Activated T-helper 2 cell treated with anti-CD3 and anti-CD28 coated beads, Interferon-gamma antibody, Interleukin-2, Interleukin-4, amounts not matched to agents 10 μg/mL and 5 μg/mL and 100 μg/mL, durations not matched to agents 14 hours and 24 hours and 36 hours (primary cell): ENCODE measurements at regions not wholly inside any gene's neighbourhood (a gene's known extent, or its start where the extent isn't known, plus 50 kb on each side); places are given as distances from the start of the nearest gene placed in this dataset.
"Not testable (repeated sequence)": the region's sequence is repeated elsewhere in the genome, so short reads cannot be mapped to it uniquely, and the experiment has no call there.

ENCODE experiments used
- DNase-seq: peaks from one replicate; pipeline ENCODE4 v3.0.0; 2021; ENCODE audit warnings: low spot score
- H3K27ac Mint-ChIP-seq: one replicate; pipeline ENCODE4 v1.8.0; 2021; ENCODE audit warnings: mixed read lengths
- H3K27me3 Mint-ChIP-seq: one replicate; pipeline ENCODE4 v1.8.0; 2021; ENCODE audit warnings: low read depth, mixed read lengths
- H3K36me3 Mint-ChIP-seq: one replicate; pipeline ENCODE4 v1.8.0; 2021; ENCODE audit warnings: low read depth, mixed read lengths
- H3K4me1 Mint-ChIP-seq: one replicate; pipeline ENCODE4 v1.8.0; 2021; ENCODE audit warnings: low read depth, mixed read lengths
- H3K4me3 Mint-ChIP-seq: one replicate; pipeline ENCODE4 v1.8.0; 2021; ENCODE audit warnings: low read depth, mild to moderate bottlenecking, moderate library complexity, mixed read lengths
- H3K9me3 Mint-ChIP-seq: one replicate; pipeline ENCODE4 v1.8.0; 2021; ENCODE audit warnings: mixed read lengths
- intact Hi-C: fragments of 100-400 bp; cut with micrococcal nuclease; formaldehyde crosslinking; loops from one replicate; pipeline ENCODE4 v1.15.1; 2023

GRCh38 chr2:128607440-128607839, 288.8 kb upstream of the HS6ST1 start:
- no peaks in the 10 kb centered on the region for H3K36me3 Mint-ChIP-seq
- no peaks in the 10 kb centered on the region for H3K4me1 Mint-ChIP-seq
- H3K27ac Mint-ChIP-seq, result no peak overlapping the region
- H3K4me3 Mint-ChIP-seq, result no peak overlapping the region
- intact Hi-C loops, result no loop called here
- H3K9me3 Mint-ChIP-seq, result no peaks in the 10 kb centered on the region
- peaks cover 2% of the 10 kb centered on the region for H3K27me3 Mint-ChIP-seq
- no peak for DNase-seq

GRCh38 chr2:128607911-128608506, 289.3 kb upstream of the HS6ST1 start:
- no peaks in the 10 kb centered on the region for H3K4me1 Mint-ChIP-seq
- intact Hi-C loops, result no loop called here
- no peak for DNase-seq

GRCh38 chr2:128608921-128609880, 290.5 kb upstream of the HS6ST1 start:
- Mint-ChIP-seq H3K4me3 (no peak overlapping the region), H3K27me3 (peaks cover 6% of the 10 kb centered on the region), H3K27ac (no peak overlapping the region), H3K36me3 (no peaks in the 10 kb centered on the region), H3K4me1 (no peaks in the 10 kb centered on the region), H3K9me3 (no peaks in the 10 kb centered on the region)
- intact Hi-C loops, result no loop called here
- DNase-seq, result no peak

More at GRCh38 chr2:128607911-128608506, 289.3 kb upstream of the HS6ST1 start:
- Mint-ChIP-seq H3K27me3 (peaks cover 6% of the 10 kb centered on the region), H3K27ac (no peak overlapping the region), H3K36me3 (no peaks in the 10 kb centered on the region), H3K9me3 (no peaks in the 10 kb centered on the region), H3K4me3 (no peak overlapping the region)

DNA sequence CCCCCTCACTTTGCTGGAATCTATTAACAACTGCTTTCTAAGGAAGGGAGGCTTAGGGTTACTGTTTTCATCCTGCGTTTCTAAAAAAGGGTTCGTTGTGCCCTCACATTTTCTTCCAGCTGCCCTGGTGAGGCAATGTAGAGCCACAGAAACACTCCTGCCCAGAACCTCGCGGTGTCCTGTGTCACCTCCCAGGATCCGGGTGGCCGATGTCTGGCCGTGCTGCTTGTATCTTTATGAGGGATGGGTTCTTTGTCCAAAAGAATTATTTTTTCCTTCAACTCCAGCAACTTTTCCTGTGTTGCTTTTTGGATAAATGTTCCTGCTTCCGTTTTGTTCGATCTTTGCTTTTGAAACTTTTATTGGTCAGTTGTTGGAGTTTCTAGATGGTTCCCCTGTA, 291.8 kb upstream of the HS6ST1 start:
- H3K27ac Mint-ChIP-seq, result no peak overlapping the region
- no peak for DNase-seq
- peaks cover 6% of the 10 kb centered on the region for H3K27me3 Mint-ChIP-seq
- H3K36me3 Mint-ChIP-seq, result no peaks in the 10 kb centered on the region
- no peaks in the 10 kb centered on the region for H3K4me1 Mint-ChIP-seq
- intact Hi-C loops, result no loop called here
- H3K4me3 Mint-ChIP-seq, result no peak overlapping the region
- H3K9me3 Mint-ChIP-seq, result no peaks in the 10 kb centered on the region

GRCh38 chr2:128611421-128612320, 293.0 kb upstream of the HS6ST1 start:
- no peak for DNase-seq
- no peak overlapping the region for H3K4me3 Mint-ChIP-seq
- no peaks in the 10 kb centered on the region for H3K9me3 Mint-ChIP-seq
- H3K27me3 Mint-ChIP-seq, result peaks cover 6% of the 10 kb centered on the region
- no peaks in the 10 kb centered on the region for H3K4me1 Mint-ChIP-seq
- intact Hi-C loops, result no loop called here
- no peaks in the 10 kb centered on the region for H3K36me3 Mint-ChIP-seq
- no peak overlapping the region for H3K27ac Mint-ChIP-seq

DNA sequence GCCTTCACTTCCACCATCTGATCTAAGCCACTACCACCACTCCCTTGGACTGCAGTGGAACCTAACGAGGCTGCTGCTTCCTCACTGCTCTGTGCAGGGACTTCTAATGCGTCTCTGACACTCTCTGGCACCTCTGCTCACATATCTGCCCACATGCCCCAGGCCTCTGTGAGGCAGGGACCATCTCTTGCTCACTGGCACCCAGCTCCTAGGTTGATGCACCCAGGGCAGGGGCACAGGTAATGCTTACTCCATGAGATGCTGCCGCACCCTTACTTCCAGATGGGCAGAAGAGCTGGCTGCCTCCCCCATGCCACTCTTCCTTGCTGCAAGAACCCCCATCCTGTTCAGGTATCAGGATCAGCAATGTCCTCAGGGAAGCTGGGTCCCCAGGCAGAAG, 294.0 kb upstream of the HS6ST1 start:
- Mint-ChIP-seq H3K4me3 (no peak overlapping the region), H3K27me3 (peaks cover 6% of the 10 kb centered on the region), H3K9me3 (no peaks in the 10 kb centered on the region), H3K36me3 (no peaks in the 10 kb centered on the region), H3K27ac (no peak overlapping the region), H3K4me1 (no peaks in the 10 kb centered on the region)
- no peak for DNase-seq
- intact Hi-C loops, result no loop called here

DNA sequence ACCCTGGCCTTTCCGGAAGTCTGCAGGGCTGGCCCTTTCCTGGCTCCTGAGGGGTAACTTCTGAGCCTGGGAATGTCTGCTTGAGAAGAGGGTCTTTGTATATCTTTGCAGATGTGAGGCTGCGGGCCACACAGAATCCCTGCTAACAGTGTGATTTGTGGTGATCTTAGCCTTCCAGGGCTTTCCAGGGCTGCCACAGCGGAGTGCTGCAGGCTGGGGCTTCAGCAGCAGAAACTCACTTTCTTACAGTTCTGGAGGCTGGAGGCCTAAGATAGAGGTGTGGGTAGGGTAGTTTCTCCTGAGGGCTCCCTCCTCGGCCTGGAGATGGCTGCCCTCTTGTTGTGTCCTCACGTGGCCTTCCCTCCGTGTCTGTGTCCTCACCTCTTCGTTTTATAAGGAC, 294.7 kb upstream of the HS6ST1 start:
- Mint-ChIP-seq H3K27ac (no peak overlapping the region), H3K4me3 (no peak overlapping the region), H3K27me3 (peaks cover 8% of the 10 kb centered on the region), H3K36me3 (no peaks in the 10 kb centered on the region), H3K4me1 (no peaks in the 10 kb centered on the region), H3K9me3 (no peaks in the 10 kb centered on the region)
- intact Hi-C loops, result no loop called here
- DNase-seq, result no peak

DNA sequence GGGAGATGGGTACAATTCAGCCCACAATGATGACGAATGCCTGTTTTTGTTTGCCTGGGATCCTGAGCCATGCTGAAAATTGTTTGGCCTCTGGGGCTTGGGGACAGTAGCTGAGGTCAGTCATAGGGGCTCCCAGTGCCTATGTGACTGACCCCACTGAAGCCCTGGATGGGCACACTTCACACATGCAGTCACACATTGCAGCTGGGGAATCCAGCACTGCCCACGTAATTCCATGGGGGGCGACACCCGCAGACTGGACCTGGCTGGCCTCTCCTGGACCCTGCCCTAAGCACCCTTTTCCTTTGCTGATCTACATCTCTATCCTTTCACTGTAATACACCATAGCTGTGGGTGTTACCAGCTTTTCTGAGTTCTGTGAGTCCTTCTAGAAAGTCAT, 295.2 kb upstream of the HS6ST1 start:
- H3K4me1 Mint-ChIP-seq, result no peaks in the 10 kb centered on the region
- no peaks in the 10 kb centered on the region for H3K36me3 Mint-ChIP-seq
- intact Hi-C loops, result no loop called here
- H3K9me3 Mint-ChIP-seq, result no peaks in the 10 kb centered on the region
- no peak for DNase-seq
- H3K27me3 Mint-ChIP-seq, result peaks cover 11% of the 10 kb centered on the region
- no peak overlapping the region for H3K27ac Mint-ChIP-seq
- H3K4me3 Mint-ChIP-seq, result no peak overlapping the region

DNA sequence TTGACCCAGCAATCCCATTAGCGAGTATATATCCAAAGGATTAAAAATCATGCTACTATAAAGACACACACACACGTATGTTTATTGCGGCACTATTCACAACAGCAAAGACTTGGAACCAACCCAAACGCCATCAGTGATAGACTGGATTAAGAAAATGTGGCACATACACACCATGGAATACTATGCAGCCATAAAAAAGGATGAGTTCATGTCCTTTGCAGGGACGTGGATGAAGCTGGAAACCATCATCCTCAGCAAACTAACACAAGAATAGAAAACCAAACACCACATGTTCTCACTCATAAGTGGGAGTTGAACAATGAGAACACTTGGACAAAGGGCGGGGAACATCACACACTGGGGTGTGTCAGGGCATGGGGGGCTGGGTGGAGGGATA, 296.2 kb upstream of the HS6ST1 start:
- DNase-seq, H3K9me3 Mint-ChIP-seq, H3K36me3 Mint-ChIP-seq, H3K27ac Mint-ChIP-seq, intact Hi-C loops, H3K4me1 Mint-ChIP-seq, H3K4me3 Mint-ChIP-seq: not testable (repeated sequence)
- H3K27me3 Mint-ChIP-seq, result peaks cover 11% of the 10 kb centered on the region

GRCh38 chr2:128615571-128615970, 296.9 kb upstream of the HS6ST1 start:
- Mint-ChIP-seq H3K27me3 (peaks cover 11% of the 10 kb centered on the region), H3K4me1 (no peaks in the 10 kb centered on the region), H3K4me3 (no peak overlapping the region), H3K27ac (no peak overlapping the region), H3K9me3 (no peaks in the 10 kb centered on the region), H3K36me3 (no peaks in the 10 kb centered on the region)
- intact Hi-C loops, result no loop called here
- DNase-seq, result no peak

DNA sequence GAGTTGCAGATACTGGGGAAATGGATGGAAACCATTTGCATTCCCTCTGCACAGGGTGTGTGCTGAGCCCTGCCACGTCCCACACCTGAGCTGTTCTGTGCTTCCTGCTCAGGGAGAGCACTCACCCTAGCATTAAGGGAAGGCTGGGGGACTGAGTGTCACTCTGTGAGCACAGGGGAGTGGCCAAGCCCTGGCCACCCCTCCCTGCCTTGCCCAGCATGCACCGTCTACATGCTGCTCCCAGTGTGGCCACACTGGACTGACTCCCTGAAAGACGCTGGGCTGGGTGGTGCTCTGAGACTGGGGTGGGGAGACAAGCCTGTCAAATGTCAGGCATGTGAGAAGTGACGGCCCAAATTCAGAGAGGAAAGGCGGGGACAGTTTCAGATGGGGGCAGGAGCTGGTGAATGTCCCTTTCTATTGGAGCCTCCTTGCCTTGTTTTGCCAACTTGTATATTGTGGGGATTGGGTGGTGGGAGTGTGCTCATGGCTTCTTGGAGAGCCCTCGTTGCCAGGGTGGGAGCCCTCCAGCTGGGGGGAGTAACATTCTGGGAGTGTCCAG, 298.4 kb upstream of the HS6ST1 start:
- no peak overlapping the region for H3K27ac Mint-ChIP-seq
- intact Hi-C loops, result no loop called here
- no peak for DNase-seq
- no peaks in the 10 kb centered on the region for H3K4me1 Mint-ChIP-seq
- no peaks in the 10 kb centered on the region for H3K9me3 Mint-ChIP-seq
- H3K36me3 Mint-ChIP-seq, result no peaks in the 10 kb centered on the region
- peaks cover 24% of the 10 kb centered on the region for H3K27me3 Mint-ChIP-seq
- no peak overlapping the region for H3K4me3 Mint-ChIP-seq

DNA sequence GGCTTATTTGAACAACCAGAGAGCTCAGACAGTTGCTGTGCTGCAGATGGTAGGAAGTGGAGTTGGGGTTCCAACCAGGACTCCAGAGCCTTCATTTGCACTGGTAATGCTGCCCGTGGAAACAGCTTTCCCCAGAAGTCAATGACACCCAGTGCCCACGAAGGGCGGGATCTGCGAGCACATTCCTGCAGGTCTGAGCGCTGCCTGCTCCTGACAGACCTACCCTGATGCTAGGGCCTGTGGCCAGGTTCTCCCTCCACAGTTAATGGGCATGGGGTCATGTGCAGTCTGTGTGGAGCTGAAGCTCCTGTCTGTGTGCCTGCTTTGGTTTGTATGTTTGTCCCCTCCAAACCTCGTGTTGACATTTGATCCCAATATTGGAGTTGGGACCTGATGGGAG, 299.0 kb upstream of the HS6ST1 start:
- no peak for DNase-seq
- no peaks in the 10 kb centered on the region for H3K36me3 Mint-ChIP-seq
- no peaks in the 10 kb centered on the region for H3K9me3 Mint-ChIP-seq
- intact Hi-C loops, result no loop called here
- peaks cover 25% of the 10 kb centered on the region for H3K27me3 Mint-ChIP-seq
- H3K4me3 Mint-ChIP-seq, result no peak overlapping the region
- H3K27ac Mint-ChIP-seq, result no peak overlapping the region
- no peaks in the 10 kb centered on the region for H3K4me1 Mint-ChIP-seq
